TTC549 (cell line): ENCODE measurements at regions not wholly inside any gene's neighbourhood (a gene's known extent, or its start where the extent isn't known, plus 50 kb on each side); places are given as distances from the start of the nearest gene placed in this dataset.

Source experiments
- FAIRE-seq: peaks from 2 replicates; lab custom pipeline; 2012; peaks lifted over from hg19 to GRCh38; lab: Jason Lieb, UNC

DNA sequence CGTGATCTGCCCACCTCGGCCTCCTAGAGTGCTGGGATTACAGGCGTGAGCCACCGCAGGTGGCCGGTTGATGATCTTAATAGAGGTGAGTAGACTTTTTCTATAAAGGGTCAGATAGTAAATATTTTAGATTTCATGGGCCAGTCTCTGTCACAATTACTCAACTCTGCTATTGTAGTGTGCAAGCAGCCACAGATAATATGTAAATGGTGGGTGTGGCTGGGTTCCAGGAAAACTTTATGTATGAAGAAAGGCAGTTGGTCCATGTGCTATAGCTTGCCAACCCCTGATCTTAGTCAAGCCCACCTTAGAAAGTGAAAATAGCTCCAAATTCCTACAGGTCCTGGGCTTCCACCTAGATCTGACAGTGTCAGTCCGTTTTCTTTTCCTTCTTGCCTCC lies 94.9 kb upstream of the PMFBP1 start:
- FAIRE-seq: no peak

DNA sequence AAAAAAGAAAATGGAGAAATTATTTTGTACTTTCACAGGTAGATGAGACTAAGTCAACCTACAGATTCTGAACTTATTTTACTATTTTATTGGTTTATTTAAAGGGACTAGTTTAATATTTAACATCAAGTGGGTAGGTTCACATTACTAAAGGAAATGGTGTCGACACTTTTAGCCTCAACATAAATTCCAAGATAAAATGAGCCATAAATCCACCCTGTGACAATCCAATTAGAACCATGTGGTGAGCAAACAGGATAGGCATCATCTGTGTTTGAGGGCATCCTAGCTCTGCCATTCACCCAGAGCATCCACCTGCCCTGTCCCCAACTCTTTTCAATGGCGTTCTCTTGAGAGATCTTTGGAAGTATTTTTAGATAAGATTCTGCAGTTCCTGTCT lies 92.8 kb upstream of the PMFBP1 start:
- no peak for FAIRE-seq

DNA sequence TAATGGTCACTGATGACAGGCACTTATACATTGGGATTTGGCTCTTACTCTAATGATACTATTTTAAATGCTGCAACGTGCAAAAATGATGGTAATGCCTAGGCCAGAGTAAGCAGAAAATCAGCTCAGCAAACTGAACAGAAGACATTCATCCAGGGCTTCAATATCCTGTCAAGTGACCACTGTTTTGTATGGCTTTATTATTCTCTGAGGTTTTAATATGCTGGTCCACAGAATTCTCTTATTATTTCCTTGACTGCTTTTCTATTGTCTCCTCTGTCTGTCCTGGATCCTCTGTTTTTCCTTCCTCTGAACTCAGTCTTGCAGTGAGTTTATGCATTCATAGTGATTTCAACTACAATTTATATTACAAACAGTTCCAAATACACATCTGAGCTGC lies 90.8 kb upstream of the PMFBP1 start:
- FAIRE-seq: no peak

DNA sequence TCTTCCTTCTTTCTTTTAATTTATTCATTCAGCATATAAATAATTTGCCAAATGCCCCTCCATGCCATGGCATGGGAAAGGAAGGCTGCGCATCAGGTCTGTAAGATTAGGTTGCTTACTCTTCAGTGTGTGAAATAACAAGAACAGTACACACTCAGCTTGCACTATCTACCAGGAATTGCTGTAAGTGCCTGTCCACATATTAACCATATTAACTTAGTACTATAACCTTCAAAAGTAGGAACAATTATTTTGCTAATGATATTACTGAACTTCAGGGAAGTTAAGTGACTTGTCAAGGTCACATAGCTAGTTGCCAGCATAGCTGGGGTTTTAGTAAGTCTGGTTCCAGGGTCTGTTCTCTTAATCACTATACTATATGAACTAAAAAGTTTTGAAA lies 89.2 kb upstream of the PMFBP1 start:
- FAIRE-seq: no peak

DNA sequence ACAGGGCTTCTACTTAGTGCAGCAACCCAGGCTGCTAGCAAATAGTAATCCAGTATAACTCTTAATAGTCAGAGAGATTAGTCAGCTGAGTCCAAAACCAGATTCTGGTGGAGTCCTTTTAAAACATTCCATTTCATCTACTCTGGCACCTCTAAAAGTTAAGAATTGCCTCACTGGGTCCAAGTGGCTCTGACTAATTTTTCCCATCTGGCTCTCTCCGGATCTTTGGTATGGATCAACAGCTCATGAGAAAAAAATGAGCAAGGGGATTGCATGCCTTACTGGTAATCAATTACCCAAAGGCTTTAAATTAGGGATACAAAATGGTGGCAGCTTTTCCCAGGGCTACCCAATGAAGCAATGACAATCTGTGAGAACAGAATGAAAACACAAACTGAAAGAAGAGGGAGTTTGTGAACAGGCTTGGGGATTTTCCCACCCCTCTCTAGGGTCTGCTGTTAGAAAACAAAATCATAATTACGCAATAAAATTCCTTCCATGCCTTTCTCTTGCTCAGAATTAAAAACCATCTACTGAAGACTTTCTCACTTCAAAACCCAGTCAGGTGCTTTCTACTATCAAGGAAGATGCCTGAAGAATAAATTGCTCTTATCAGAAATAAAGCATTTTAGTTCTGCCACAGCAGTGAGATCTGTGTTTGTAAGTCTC lies 84.6 kb upstream of the PMFBP1 start:
- FAIRE-seq: no peak

DNA sequence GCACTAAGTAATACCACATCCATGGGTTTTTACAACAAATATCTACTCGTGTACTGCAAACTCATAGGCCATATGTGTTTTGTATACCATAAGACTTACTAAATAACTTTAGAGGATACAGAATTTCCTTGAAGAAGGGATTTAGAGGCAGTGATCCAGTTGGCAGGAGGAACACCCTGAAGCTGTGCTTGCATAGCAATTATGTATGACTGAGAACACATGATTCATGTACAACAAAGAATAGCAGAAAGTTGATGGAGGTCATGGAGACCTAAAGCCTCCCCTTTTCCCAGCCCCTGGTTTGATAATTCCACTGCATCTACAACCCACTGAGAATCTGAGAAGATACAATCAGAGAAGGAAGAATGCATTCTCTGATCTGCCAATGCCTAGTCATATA lies 83.8 kb upstream of the PMFBP1 start:
- no peak for FAIRE-seq

DNA sequence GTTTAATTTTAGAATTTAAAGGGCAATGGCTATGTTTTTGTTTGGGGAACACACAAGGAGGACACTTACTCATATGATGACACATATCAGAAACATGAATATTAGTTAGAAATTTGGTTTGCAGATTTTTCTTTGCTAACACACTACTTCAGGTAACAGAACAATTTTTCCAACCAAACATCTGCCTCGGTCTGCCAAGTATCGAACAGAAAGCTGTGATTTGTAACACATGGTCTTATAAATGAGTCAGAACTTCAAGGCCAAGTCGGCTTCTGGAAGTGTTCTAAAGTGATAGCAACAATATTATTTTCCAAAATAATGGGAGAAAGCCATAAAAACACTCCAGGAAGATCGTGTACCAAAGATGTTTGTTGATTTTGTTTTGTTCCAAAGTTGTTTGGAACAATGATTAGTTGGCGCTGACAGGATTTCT lies 75.9 kb upstream of the PMFBP1 start:
- no peak for FAIRE-seq

DNA sequence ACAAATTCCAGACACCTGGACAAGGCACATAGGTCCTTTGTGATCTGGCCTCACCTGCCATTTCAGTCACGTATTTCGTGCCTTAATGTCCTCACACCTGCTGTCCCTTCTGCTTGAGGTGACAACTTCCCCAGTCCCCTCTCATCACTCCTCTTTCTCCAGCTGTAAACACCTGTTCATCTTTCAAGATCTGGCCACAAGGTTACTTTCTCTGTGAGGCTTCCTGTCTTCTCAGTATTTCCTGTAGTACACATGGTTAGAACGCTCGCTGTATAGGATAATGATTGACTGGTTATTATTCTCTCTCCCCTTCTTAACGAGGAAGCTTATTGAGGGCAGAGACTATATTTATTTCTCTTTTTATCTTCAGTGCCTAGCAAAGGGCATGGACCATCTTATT lies 74.5 kb upstream of the PMFBP1 start:
- FAIRE-seq: no peak

DNA sequence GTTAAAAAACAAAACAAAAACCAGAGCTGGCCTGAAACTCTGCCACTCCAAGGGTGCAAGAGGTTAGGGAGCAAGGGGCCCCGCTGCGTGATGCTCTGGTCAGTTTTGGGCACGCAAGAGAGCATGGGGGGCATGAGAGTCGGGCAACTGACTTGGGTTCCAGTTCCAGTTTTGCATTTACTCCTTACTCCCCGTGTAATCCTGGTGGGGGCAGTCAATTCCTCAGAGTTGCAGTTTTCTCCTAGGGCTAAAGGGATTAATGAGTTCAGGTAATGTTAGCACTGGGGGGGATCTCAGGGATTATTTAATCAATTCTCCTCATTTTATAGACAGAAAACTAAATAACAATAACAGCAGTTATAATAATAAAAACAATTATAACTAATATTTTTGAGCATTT lies 72.9 kb upstream of the PMFBP1 start:
- FAIRE-seq: no peak

DNA sequence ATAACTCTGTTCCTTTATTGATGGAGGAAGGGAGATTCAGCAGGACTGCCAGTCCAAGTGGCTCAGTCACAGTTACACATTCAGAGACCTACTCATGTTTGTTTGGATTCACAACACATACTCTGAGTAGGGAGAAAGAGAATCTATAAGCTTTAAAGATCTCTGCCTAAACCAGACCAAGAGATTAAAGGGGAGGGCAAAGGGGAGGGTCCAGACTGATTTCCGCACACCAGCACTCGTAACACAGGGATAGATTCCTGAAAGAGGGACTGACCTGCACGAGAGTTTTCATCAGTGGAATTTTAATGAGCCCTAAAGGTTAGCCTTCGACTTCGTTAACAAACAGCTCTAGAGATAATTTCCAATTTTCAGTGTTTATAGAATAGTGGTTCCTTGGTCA lies 71.7 kb upstream of the PMFBP1 start:
- no peak for FAIRE-seq

DNA sequence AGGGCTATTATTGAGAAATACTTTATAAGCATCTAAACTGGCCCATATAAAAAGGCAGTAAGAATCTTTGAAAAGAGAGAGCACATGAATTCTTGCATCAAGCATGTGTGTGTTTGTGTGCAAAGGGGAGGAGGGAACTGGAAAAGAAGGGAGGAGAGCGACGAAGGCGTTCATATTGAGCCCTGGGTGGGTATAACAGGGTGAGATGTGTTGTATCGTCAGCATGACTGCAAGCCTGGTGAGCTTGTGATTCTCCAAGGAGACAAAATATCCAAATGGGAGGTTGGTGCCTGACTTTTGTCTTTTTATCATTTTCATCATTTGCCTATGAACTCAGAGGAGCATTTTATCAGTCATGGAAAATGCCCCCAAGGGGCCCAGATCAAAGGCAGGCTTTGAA lies 70.8 kb upstream of the PMFBP1 start:
- no peak for FAIRE-seq

DNA sequence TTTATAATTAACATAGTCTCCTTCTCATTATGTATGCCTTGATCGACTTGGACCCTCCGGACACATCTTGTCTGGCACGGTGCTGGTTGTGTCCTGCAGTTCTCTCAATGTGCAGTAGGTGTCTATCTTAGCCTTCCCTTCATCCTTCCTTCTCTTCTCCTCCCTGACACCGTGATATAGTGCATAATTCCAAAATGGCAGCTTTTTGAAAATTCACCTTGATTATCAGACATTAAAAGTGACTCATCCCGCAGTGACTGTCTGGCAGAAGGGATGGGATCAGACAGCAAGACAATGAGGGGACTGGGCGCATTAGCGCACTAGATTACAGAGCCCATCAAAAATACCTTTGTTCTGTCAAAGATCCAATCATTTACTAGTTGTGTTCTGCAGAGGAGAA lies 70.0 kb upstream of the PMFBP1 start:
- peak; percentile 46 for FAIRE-seq

DNA sequence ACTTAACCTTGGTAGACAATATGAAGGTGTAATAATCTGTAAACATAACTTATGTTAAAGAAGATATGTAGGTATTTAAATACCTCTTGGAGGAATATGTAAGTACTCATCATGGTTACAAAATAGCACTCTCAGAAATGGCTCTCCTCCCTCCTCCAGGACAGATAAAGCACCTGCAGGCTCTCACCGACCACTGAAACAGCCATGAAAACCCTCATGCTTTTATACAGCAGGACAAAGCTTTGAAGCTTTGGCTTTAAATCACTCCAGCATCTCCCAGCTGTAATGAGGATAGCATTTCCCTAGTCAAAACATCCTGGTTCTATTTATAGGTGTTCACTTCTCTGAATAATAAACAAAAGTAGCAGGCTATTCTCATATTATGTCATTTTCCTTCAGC lies 69.1 kb upstream of the PMFBP1 start:
- FAIRE-seq: no peak

DNA sequence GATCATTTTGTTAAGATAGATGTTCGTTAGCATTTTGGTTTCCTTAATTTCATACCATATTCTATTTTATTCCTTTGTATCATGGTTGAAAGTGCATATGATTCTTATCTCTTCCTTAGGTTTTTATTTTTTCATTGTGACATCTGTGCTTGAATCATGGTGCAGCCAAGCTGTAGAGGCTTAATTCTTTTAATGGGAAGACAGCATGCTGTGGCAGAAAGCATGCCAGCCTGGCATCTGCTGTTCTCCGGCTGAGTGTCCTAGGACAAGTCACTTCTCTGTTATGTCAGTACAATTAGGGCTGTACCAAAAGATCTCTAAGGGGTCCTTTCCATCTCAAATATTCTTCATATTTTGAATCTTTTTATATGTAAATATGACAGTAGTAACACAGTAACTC lies 68.5 kb upstream of the PMFBP1 start:
- FAIRE-seq: no peak

DNA sequence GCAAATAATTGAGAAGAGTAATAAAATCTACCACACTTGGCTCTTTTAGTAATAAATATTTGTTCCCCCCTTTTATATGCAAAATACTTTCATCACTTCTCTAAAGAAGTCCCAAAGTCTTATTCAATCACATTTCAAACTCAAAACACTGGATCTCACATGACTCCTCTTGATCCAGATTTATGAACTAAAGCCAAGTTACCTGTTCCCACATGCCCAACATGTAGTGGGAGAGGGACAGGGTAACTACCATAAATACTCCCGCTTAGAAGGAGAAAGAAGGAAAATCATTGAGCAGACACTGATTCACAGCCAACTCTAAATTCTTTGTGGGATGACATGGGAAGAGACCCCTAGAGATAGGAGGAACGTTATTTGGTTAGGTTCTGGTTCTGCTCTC lies 64.9 kb upstream of the PMFBP1 start:
- FAIRE-seq: no peak

DNA sequence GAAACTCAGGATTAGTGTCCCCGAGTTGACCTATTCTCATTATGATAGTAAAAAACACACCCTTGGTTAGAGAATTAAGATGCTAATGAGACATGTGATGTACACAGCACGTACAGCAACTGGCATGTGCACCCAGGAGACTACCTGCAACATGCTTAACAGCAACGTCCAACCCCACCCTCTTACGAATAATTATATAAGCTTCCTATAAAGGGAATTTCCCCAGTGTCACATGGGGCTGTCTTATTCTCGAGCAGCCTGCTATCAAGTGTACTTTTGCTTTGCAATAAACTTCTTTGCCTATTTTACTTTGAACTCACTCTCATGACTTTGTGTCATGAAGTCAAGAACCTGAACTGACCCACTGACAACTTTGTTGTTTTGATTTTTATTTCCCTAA lies 62.4 kb upstream of the PMFBP1 start:
- FAIRE-seq: no peak

DNA sequence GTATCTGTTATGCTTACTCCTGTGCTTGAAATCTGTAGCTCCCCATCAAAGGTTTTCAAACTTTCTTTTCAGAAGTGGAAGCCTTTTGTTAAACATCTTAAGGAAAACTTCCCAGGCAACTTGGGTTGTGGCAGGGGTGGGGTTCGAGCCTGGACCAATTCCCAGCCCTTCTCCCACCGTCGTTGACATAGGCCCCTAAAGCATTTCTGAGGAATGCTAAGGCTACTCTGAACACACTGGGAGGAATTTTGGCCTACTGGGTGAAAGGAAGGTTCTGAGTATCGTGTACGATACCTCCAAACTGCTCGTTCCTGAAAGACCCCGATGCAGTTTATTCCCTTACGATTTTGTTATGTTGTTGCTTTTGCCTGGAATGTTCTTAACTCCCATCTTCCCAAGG lies 56.1 kb upstream of the PMFBP1 start:
- FAIRE-seq: no peak

DNA sequence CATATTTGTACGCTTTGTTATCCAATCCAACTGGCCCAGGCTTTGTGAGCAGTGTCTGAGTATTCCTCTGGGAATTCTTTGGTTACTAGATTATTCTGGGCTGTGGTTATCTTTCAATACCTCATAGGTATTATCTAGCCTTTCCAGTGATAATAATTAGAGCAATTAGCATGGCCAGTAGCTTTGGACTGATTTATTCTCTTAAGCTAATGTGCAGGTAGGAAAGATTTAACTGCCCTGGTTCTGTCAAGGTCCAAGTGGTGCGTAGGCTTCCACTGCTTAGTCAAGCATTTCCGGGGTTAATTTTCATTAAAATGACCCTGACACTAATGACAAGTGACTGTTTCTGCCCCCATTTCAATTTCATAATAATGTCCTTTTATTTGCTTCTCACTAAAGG lies 54.2 kb upstream of the PMFBP1 start:
- FAIRE-seq: no peak

DNA sequence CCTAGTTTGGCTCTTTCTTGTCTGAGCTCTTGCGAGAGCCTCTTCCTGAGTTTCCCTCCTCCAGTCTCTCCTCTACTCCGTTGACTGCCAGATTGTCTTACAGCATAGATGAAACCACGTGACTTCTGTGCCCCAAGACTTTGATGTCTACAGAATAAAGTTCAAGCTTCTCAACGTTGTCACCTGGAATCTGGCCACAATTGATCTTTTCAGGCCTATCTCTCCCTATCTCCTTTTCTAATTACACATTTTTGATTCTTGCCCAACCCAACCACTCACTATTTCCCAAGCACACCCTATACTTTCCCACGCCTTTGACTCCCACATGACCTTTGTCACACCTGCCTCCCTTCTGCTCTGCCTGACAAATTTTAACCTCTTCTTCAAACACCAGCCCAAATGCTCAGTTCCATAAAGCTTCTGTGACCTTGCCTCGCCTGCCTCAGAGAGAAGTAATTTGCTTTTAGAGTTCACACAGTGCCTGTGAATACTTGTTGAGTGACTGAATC lies 52.4 kb upstream of the PMFBP1 start:
- FAIRE-seq: no peak

DNA sequence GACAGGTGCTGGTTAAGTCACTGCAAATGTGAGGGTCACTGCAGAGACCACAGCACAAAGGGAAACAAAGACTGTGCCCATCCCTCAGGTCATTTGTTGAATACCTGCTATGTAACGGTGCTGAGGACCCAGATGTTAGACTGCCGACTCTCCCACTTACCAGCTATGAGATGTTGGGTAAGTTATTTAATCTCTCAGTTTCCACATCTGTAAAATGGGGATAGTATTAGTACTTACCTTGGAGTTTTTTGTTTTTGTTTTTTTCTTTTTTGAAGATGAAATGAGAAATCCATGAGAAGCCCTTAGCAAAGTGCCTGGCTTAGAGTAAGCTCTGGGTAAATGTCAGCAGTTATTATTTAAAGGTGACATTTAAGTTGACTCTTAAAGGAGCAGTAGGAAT lies 50.5 kb upstream of the PMFBP1 start:
- FAIRE-seq: no peak
